Natural killer cell (primary cell): ENCODE measurements at regions not wholly inside any gene's neighbourhood (a gene's known extent, or its start where the extent isn't known, plus 50 kb on each side); places are given as distances from the start of the nearest gene placed in this dataset.

ENCODE experiments used
- ATAC-seq, 3 donors: fragments of 150-1000 bp in 2 of 3; fragments of 200-7000 bp in 1 of 3; cut with Tn5 transposase; 1 replicate in 1 of 3; 2 replicates in 2 of 3; pipeline ENCODE4 v1.10.0; 2021; ENCODE audit warnings: mild to moderate bottlenecking in 2 of 3, moderate library complexity in 2 of 3
- DNase-seq, 2 donors: peaks; one replicate each; pipeline versions ENCODE4 v3.0.0 to v3.0.0-alpha.2; 2013 to 2021; ENCODE audit warnings: mixed read lengths in 1 of 2
- H3K27ac ChIP-seq: one replicate; pipeline ENCODE4 v1.5.1; 2013; ENCODE audit warnings: mild to moderate bottlenecking, low read length
- H3K27me3 ChIP-seq: one replicate; pipeline ENCODE4 v1.6.1; 2013; ENCODE audit warnings: low read length; ENCODE audit not compliant: control insufficient read depth, insufficient read depth
- H3K36me3 ChIP-seq: one replicate; pipeline ENCODE4 v1.6.1; 2013; ENCODE audit warnings: low read length; ENCODE audit not compliant: control insufficient read depth, insufficient read depth
- H3K4me1 ChIP-seq: one replicate; pipeline ENCODE4 v1.6.1; 2013; ENCODE audit warnings: low read length; ENCODE audit not compliant: control insufficient read depth, insufficient read depth
- H3K4me3 ChIP-seq: one replicate; pipeline ENCODE4 v1.5.1; 2013; ENCODE audit warnings: low read length
- H3K9me3 ChIP-seq: one replicate; pipeline ENCODE4 v1.6.1; 2013; ENCODE audit warnings: low read length; ENCODE audit not compliant: control insufficient read depth, insufficient read depth
- H3K27ac Mint-ChIP-seq, 2 donors: one replicate each; pipeline ENCODE4 v1.8.0; 2022; ENCODE audit warnings: mild to moderate bottlenecking in 2 of 2, mixed read lengths in 2 of 2, moderate library complexity in 1 of 2
- H3K27me3 Mint-ChIP-seq, 2 donors: one replicate each; pipeline ENCODE4 v1.8.0; 2022; ENCODE audit warnings: low read depth in 2 of 2, mixed read lengths in 2 of 2
- H3K36me3 Mint-ChIP-seq: one replicate; pipeline ENCODE4 v1.8.0; 2022; ENCODE audit warnings: mixed read lengths
- H3K4me1 Mint-ChIP-seq, 2 donors: one replicate each; pipeline ENCODE4 v1.8.0; 2022; ENCODE audit warnings: mixed read lengths in 2 of 2
- H3K4me3 Mint-ChIP-seq: one replicate; pipeline ENCODE4 v1.8.0; 2022; ENCODE audit warnings: mild to moderate bottlenecking, moderate library complexity, mixed read lengths
- H3K9me3 Mint-ChIP-seq, 2 donors: one replicate each; pipeline ENCODE4 v1.8.0; 2022; ENCODE audit warnings: mixed read lengths in 2 of 2
- CTCF ChIP-seq: fragments of 200-600 bp; IDR thresholded peaks from one replicate; pipeline ENCODE4 v1.8.0; 2022; ENCODE audit warnings: antibody characterized with exemption
- WGBS: methylation state at CpG from one replicate; pipeline ENCODE4 v1.1.7; 2013; ENCODE audit warnings: missing lambda C conversion rate; ENCODE audit not compliant: insufficient coverage; 5-methylcytosine and 5-hydroxymethylcytosine counted together
- intact Hi-C: fragments of 100-400 bp; cut with micrococcal nuclease; formaldehyde crosslinking; loops from one replicate; pipeline ENCODE4 v1.14.2; 2022

- no peaks in the 10 kb centered on the region for H3K4me1 Mint-ChIP-seq
- TF ChIP-seq CTCF, result no peak
- H3K36me3 Mint-ChIP-seq, result no peaks in the 10 kb centered on the region
- 100% methylated on average over 1 of the region's 2 CpGs for WGBS
- Histone ChIP-seq H3K36me3 (no peaks in the 10 kb centered on the region), H3K27ac (no peak overlapping the region), H3K4me3 (no peak overlapping the region), H3K9me3 (peaks cover 3% of the 10 kb centered on the region), H3K4me1 (no peaks in the 10 kb centered on the region), H3K27me3 (no peaks in the 10 kb centered on the region)
- H3K27ac Mint-ChIP-seq, result no peak overlapping the region
- DNase-seq, result no peak
- intact Hi-C loops, result no loop called here
- H3K4me3 Mint-ChIP-seq, result no peak overlapping the region
- ATAC-seq, result no peak
- H3K27me3 Mint-ChIP-seq, result no peaks in the 10 kb centered on the region
- H3K9me3 Mint-ChIP-seq, result peaks cover 9 to 10% of the 10 kb centered on the region in 2 donors
Measured at GRCh38 chr5:13503017-13503416, 441.5 kb downstream of the DNAH5 start.

- Histone ChIP-seq H3K4me1 (no peaks in the 10 kb centered on the region), H3K27me3 (no peaks in the 10 kb centered on the region), H3K4me3 (no peak overlapping the region), H3K9me3 (peaks cover 3% of the 10 kb centered on the region), H3K27ac (no peak overlapping the region), H3K36me3 (no peaks in the 10 kb centered on the region)
- DNase-seq, result no peak
- peaks cover 7 to 10% of the 10 kb centered on the region in 2 donors for H3K9me3 Mint-ChIP-seq
- H3K4me3 Mint-ChIP-seq, result no peak overlapping the region
- H3K27ac Mint-ChIP-seq, result no peak overlapping the region
- 81% methylated on average over 3 of the region's 3 CpGs for WGBS
- intact Hi-C loops, result no loop called here
- no peak for ATAC-seq
- no peaks in the 10 kb centered on the region for H3K36me3 Mint-ChIP-seq
- no peak for TF ChIP-seq CTCF
- H3K27me3 Mint-ChIP-seq, result no peaks in the 10 kb centered on the region
- no peaks in the 10 kb centered on the region for H3K4me1 Mint-ChIP-seq
Measured at GRCh38 chr5:13501176-13501575, 443.3 kb downstream of the DNAH5 start.

- Mint-ChIP-seq H3K27me3 (no peaks in the 10 kb centered on the region), H3K36me3 (no peaks in the 10 kb centered on the region), H3K9me3 (peaks cover 10% of the 10 kb centered on the region in 2 donors), H3K4me3 (no peak overlapping the region), H3K27ac (no peak overlapping the region), H3K4me1 (no peaks in the 10 kb centered on the region)
- DNase-seq, result no peak
- Histone ChIP-seq H3K27ac (no peak overlapping the region), H3K36me3 (no peaks in the 10 kb centered on the region), H3K4me3 (no peak overlapping the region), H3K9me3 (peaks cover under 1% of the 10 kb centered on the region), H3K4me1 (no peaks in the 10 kb centered on the region), H3K27me3 (no peaks in the 10 kb centered on the region)
- TF ChIP-seq CTCF, result no peak
- intact Hi-C loops, result no loop called here
- ATAC-seq, result no peak
Measured at GRCh38 chr5:13498279-13498678, 446.2 kb downstream of the DNAH5 start.

- Histone ChIP-seq H3K4me3 (no peak overlapping the region), H3K36me3 (no peaks in the 10 kb centered on the region), H3K9me3 (no peaks in the 10 kb centered on the region), H3K27me3 (no peaks in the 10 kb centered on the region), H3K27ac (no peak overlapping the region), H3K4me1 (no peaks in the 10 kb centered on the region)
- peaks cover 5 to 6% of the 10 kb centered on the region in 2 donors for H3K4me1 Mint-ChIP-seq
- H3K36me3 Mint-ChIP-seq, result no peaks in the 10 kb centered on the region
- ATAC-seq, result no peak
- intact Hi-C loops, result no loop called here
- no peak overlapping the region for H3K27ac Mint-ChIP-seq
- no peak for DNase-seq
- H3K27me3 Mint-ChIP-seq, result no peaks in the 10 kb centered on the region
- whole genome bisulfite sequencing, result 79% methylated on average over 5 of the region's 8 CpGs
- peak overlapping the region; percentile 45 for H3K4me3 Mint-ChIP-seq
- H3K9me3 Mint-ChIP-seq, result peaks cover 0 to 2% of the 10 kb centered on the region in 2 donors
- no peak for TF ChIP-seq CTCF
Measured at GRCh38 chr5:13488254-13488931, 456.1 kb downstream of the DNAH5 start.
